ENCODE measurements at regions not wholly inside any gene's neighbourhood (a gene's known extent, or its start where the extent isn't known, plus 50 kb on each side); places are given as distances from the start of the nearest gene placed in this dataset.

- Histone ChIP-seq H3K4me3 (no peak overlapping the region), H3K27me3 (replicated peaks in 1 of 2; ENCODE audit: control insufficient read depth in 2 of 2, insufficient read depth in 2 of 2, low read length in 1 of 2) (peaks cover 0 to 3% of the 10 kb centered on the region in 2 experiments; a peak in 1 of 4 replicates), H3K4me2 (ENCODE audit: control insufficient read depth, insufficient read depth) (no peak overlapping the region), H3K9ac (ENCODE audit: control insufficient read depth, insufficient read depth, low read length) (no peak overlapping the region), H3K79me2 (ENCODE audit: control insufficient read depth, insufficient read depth, low read length) (no peaks in the 10 kb centered on the region), H3K36me3 (ENCODE audit: control insufficient read depth in 2 of 2, insufficient read depth in 2 of 2, low read length in 1 of 2) (no peaks in the 10 kb centered on the region), H3K27ac (ENCODE audit: control insufficient read depth, insufficient read depth) (no peak overlapping the region), H4K20me1 (ENCODE audit: control insufficient read depth, insufficient read depth) (no peaks in the 10 kb centered on the region), H3K4me1 (ENCODE audit: control insufficient read depth, insufficient read depth, low read length) (no peaks in the 10 kb centered on the region), H2AFZ (ENCODE audit: control insufficient read depth, low read depth, low read length) (no peak overlapping the region), H3K9me3 (replicated peaks; ENCODE audit: control insufficient read depth, insufficient read depth, low read length) (no peaks in the 10 kb centered on the region)
- ChIA-PET SMC1A (ENCODE audit: uncharacterized antibody, unreplicated experiment) (interaction anchor here (1.0 to 2.0 kb wide), 2 partner anchors 79 to 88 kb away, joined by 3 to 6 read pairs; no protein-coding TSS in a partner anchor), POLR2A (no interaction called here), RAD21 (ENCODE audit: unreplicated experiment) (interaction anchor here (3.0 kb wide), 1 partner anchor 82 kb away, joined by 15 read pairs; no protein-coding TSS in a partner anchor), CTCF (interaction anchor here (1.0 to 3.6 kb wide), 10 partner anchors 14 to 160 kb away, joined by 3 to 53 read pairs (median 5); no protein-coding TSS in a partner anchor)
- WGBS (ENCODE audit: insufficient coverage, insufficient replicate concordance, low lambda C conversion rate, missing lambda C conversion rate): 0% methylated on average over 4 of the region's 4 CpGs
- in situ Hi-C loops (cut with MboI) (no loop called here), intact Hi-C loops (cut with micrococcal nuclease; ENCODE audit: unreplicated experiment) (loop anchor here (2.0 kb wide), 1 partner anchor 81 kb away; no protein-coding TSS in a partner anchor)
- BruUV-seq (replicated peaks): no TSS peak
- ATAC-seq (no peak), FAIRE-seq (no peak), DNase-seq (ENCODE audit: low read depth, low spot score) (no peak)
- TF ChIP-seq IKZF1 (conservative IDR thresholded peaks at IDR 0.05) (no peak), SMARCA5 (IDR thresholded peaks at IDR 0.05) (no peak), CBFB (IDR thresholded peaks at IDR 0.05; ENCODE audit: low read depth) (no peak), ZNF24 (IDR thresholded peaks at IDR 0.05) (no peak)
Observed at GRCh38 chr2:94955702-94956101, 69.8 kb upstream of the MAL start.

DNA sequence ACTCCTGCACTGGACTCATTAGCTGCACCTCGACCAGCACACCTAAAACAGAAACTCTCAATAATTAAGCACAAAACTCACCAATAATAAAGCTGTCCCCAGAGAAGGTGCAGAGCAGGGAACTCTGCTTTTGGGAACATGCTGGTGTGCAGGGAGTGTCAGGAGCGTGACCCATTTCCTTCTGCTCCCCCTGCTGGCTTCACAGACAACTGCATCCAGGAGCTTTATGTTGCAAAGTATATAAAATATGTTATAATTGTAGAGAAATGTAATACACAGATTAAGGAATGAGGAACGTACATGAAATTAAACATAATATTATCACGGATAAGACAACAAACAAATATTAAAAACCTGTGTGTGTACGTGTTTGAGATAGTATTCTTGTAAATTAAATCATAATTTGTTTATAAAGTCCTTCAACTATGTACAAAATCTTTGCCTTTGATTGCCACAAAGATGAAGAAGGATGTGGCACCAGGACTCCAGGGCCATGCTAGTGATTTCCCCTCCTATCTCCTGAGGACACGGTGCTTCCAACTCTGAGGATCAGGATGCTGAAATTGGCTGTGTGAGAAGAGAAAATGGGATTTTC lies 68.6 kb upstream of the MAL start:
- FAIRE-seq: peak; percentile 69
- intact Hi-C loops (cut with micrococcal nuclease; ENCODE audit: unreplicated experiment) (loop anchor here (2.0 kb wide), 1 partner anchor 82 kb away; no protein-coding TSS in a partner anchor), in situ Hi-C loops (cut with MboI) (no loop called here)
- DNase-seq (ENCODE audit: low read depth, low spot score): no peak
- RAD21 ChIA-PET (ENCODE audit: unreplicated experiment): interaction anchor here (0.6 to 3.0 kb wide), 2 partner anchors 83 to 142 kb away, joined by 3 to 15 read pairs; no protein-coding TSS in a partner anchor
- CTCF ChIA-PET: interaction anchor here (0.8 to 3.6 kb wide), 29 partner anchors 8 to 164 kb away, joined by 3 to 53 read pairs (median 5); no protein-coding TSS in a partner anchor
- peak; percentile 77 for ATAC-seq
- no peak overlapping the region for H3K9ac ChIP-seq (ENCODE audit: control insufficient read depth, insufficient read depth, low read length)
- no peak overlapping the region for H3K27ac ChIP-seq (ENCODE audit: control insufficient read depth, insufficient read depth)
- no peak overlapping the region for H2AFZ ChIP-seq (ENCODE audit: control insufficient read depth, low read depth, low read length)
- peaks cover 0 to 3% of the 10 kb centered on the region in 2 experiments; a peak in 1 of 4 replicates for H3K27me3 ChIP-seq (replicated peaks in 1 of 2; ENCODE audit: control insufficient read depth in 2 of 2, insufficient read depth in 2 of 2, low read length in 1 of 2)
- no peak overlapping the region for H3K4me2 ChIP-seq (ENCODE audit: control insufficient read depth, insufficient read depth)
- no peak overlapping the region for H3K4me3 ChIP-seq
- no peaks in the 10 kb centered on the region for H3K9me3 ChIP-seq (replicated peaks; ENCODE audit: control insufficient read depth, insufficient read depth, low read length)
- POLR2A ChIA-PET: no interaction called here
- H3K36me3 ChIP-seq (ENCODE audit: control insufficient read depth in 2 of 2, insufficient read depth in 2 of 2, low read length in 1 of 2): no peaks in the 10 kb centered on the region
- H3K79me2 ChIP-seq (ENCODE audit: control insufficient read depth, insufficient read depth, low read length): no peaks in the 10 kb centered on the region
- no TSS peak for BruUV-seq (replicated peaks)
- WGBS (ENCODE audit: insufficient coverage, insufficient replicate concordance, low lambda C conversion rate, missing lambda C conversion rate): under 1% methylated on average over 6 of the region's 6 CpGs
- SMC1A ChIA-PET (ENCODE audit: uncharacterized antibody, unreplicated experiment): interaction anchor here (1.0 to 2.0 kb wide), 7 partner anchors 29 to 85 kb away, joined by 3 to 6 read pairs (median 4); no protein-coding TSS in a partner anchor
- H4K20me1 ChIP-seq (ENCODE audit: control insufficient read depth, insufficient read depth): no peaks in the 10 kb centered on the region
- no peaks in the 10 kb centered on the region for H3K4me1 ChIP-seq (ENCODE audit: control insufficient read depth, insufficient read depth, low read length)
- no peak for TF ChIP-seq IKZF1 (conservative IDR thresholded peaks at IDR 0.05)
- no peak for TF ChIP-seq CEBPB (IDR thresholded peaks at IDR 0.05; ENCODE audit: borderline replicate concordance in 1 of 2, low read depth in 2 of 2, low read length in 2 of 2)
- no peak for TF ChIP-seq YY1 (IDR thresholded peaks at IDR 0.05; ENCODE audit: low read depth, low read length)
- TF ChIP-seq RAD21 (IDR thresholded peaks at IDR 0.05; ENCODE audit: insufficient read depth, low read depth, low read length): peak; percentile 52
- TF ChIP-seq, protein P1, sequence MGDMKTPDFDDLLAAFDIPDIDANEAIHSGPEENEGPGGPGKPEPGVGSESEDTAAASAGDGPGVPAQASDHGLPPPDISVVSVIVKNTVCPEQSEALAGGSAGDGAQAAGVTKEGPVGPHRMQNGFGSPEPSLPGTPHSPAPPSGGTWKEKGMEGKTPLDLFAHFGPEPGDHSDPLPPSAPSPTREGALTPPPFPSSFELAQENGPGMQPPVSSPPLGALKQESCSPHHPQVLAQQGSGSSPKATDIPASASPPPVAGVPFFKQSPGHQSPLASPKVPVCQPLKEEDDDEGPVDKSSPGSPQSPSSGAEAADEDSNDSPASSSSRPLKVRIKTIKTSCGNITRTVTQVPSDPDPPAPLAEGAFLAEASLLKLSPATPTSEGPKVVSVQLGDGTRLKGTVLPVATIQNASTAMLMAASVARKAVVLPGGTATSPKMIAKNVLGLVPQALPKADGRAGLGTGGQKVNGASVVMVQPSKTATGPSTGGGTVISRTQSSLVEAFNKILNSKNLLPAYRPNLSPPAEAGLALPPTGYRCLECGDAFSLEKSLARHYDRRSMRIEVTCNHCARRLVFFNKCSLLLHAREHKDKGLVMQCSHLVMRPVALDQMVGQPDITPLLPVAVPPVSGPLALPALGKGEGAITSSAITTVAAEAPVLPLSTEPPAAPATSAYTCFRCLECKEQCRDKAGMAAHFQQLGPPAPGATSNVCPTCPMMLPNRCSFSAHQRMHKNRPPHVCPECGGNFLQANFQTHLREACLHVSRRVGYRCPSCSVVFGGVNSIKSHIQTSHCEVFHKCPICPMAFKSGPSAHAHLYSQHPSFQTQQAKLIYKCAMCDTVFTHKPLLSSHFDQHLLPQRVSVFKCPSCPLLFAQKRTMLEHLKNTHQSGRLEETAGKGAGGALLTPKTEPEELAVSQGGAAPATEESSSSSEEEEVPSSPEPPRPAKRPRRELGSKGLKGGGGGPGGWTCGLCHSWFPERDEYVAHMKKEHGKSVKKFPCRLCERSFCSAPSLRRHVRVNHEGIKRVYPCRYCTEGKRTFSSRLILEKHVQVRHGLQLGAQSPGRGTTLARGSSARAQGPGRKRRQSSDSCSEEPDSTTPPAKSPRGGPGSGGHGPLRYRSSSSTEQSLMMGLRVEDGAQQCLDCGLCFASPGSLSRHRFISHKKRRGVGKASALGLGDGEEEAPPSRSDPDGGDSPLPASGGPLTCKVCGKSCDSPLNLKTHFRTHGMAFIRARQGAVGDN (IDR thresholded peaks at IDR 0.05): no peak
- no peak for TF ChIP-seq MEF2B (IDR thresholded peaks at IDR 0.05; ENCODE audit: partially characterized antibody, poor library complexity, severe bottlenecking)
- TF ChIP-seq SUZ12 (IDR thresholded peaks at IDR 0.05; ENCODE audit: unreplicated experiment): no peak
- TF ChIP-seq SMC3 (IDR thresholded peaks at IDR 0.05; ENCODE audit: borderline replicate concordance, low read length): peak; percentile 70
- TF ChIP-seq, protein P2, sequence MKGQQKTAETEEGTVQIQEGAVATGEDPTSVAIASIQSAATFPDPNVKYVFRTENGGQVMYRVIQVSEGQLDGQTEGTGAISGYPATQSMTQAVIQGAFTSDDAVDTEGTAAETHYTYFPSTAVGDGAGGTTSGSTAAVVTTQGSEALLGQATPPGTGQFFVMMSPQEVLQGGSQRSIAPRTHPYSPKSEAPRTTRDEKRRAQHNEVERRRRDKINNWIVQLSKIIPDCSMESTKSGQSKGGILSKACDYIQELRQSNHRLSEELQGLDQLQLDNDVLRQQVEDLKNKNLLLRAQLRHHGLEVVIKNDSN (IDR thresholded peaks at IDR 0.05; ENCODE audit: borderline replicate concordance, extremely low read length, insufficient read depth, low read depth, low read length): no peak

Data from GM12878 (cell line).